ENCODE measurements at regions not wholly inside any gene's neighbourhood (a gene's known extent, or its start where the extent isn't known, plus 50 kb on each side); places are given as distances from the start of the nearest gene placed in this dataset.

DNA sequence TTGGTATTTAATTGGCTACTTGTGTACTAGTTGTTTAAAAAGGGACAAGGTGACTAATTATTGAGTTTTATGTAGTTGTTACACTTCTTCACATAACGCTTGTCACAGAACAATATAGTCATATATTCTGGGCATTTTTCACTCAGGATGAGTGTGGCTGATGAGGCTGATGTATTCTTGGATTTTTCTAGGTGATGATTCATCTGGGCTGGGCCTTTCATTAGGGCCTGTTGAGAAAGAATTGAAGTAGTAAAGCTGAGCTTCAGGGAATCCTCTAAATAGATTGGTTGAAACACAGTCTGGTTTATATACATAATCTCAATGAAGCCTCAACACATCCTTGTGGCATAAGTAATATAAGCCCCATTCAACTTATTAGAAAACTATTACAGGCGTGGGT, 445.7 kb downstream of the DAD1 start (continued):
- no peak for TF ChIP-seq ZZZ3 (IDR thresholded peaks at IDR 0.05; ENCODE audit: control insufficient read depth, insufficient read length, low read depth)

DNA sequence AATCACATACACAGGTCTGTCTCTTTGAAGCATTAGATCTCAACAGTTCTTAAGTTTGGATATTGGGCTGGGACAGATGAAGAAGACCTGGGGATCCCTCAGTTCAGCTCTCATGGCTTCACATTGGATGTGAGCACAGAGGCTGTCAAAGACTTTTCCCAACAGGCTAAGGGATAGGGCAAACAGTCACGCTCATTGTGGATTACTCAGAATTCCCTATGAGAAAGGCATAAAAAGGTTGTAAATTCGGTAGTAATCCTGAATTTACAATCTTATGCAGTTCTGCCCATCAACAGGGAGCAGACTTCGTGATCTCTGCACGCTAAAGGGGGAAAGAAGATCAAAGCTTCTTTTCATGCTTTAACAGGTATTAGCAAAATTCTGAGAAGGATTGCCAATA, 448.4 kb downstream of the DAD1 start:
- in situ Hi-C loops (cut with MboI) (no loop called here), intact Hi-C loops (cut with micrococcal nuclease; ENCODE audit: unreplicated experiment) (no loop called here)
- Histone ChIP-seq H3K79me2 (ENCODE audit: control insufficient read depth, insufficient read depth, low read length) (no peaks in the 10 kb centered on the region), H3K4me1 (ENCODE audit: control insufficient read depth, insufficient read depth, low read length) (no peaks in the 10 kb centered on the region), H3K9me3 (replicated peaks; ENCODE audit: control insufficient read depth, insufficient read depth, low read length) (no peaks in the 10 kb centered on the region), H3K4me2 (ENCODE audit: control insufficient read depth, insufficient read depth) (no peak overlapping the region), H3K27ac (ENCODE audit: control insufficient read depth, insufficient read depth) (no peak overlapping the region), H3K36me3 (ENCODE audit: control insufficient read depth in 2 of 2, insufficient read depth in 2 of 2, low read length in 1 of 2) (no peaks in the 10 kb centered on the region), H3K4me3 (no peak overlapping the region), H3K27me3 (replicated peaks in 1 of 2; ENCODE audit: control insufficient read depth in 2 of 2, insufficient read depth in 2 of 2, low read length in 1 of 2) (peaks cover 0 to 2% of the 10 kb centered on the region in 2 experiments; a peak in 1 of 4 replicates), H4K20me1 (ENCODE audit: control insufficient read depth, insufficient read depth) (no peaks in the 10 kb centered on the region), H3K9ac (ENCODE audit: control insufficient read depth, insufficient read depth, low read length) (no peak overlapping the region), H2AFZ (ENCODE audit: control insufficient read depth, low read depth, low read length) (no peak overlapping the region)
- no peak for ATAC-seq
- no peak for DNase-seq (ENCODE audit: low read depth, low spot score)
- SMC1A ChIA-PET (ENCODE audit: uncharacterized antibody, unreplicated experiment), result no interaction called here
- BruUV-seq (replicated peaks), result no TSS peak
- CTCF ChIA-PET, result no interaction called here
- no peak for FAIRE-seq
- RAD21 ChIA-PET (ENCODE audit: unreplicated experiment), result no interaction called here
- 12% methylated on average over 4 of the region's 4 CpGs for WGBS (ENCODE audit: insufficient coverage, insufficient replicate concordance, low lambda C conversion rate, missing lambda C conversion rate)
- TF ChIP-seq ZNF24 (IDR thresholded peaks at IDR 0.05) (no peak), PAX5 (IDR thresholded peaks at IDR 0.05; ENCODE audit: borderline replicate concordance, low read depth, low read length) (no peak), HDAC6 (IDR thresholded peaks at IDR 0.05; ENCODE audit: unreplicated experiment) (no peak), NFYA (IDR thresholded peaks at IDR 0.05; ENCODE audit: borderline replicate concordance, low read depth, low read length) (no peak), CBFB (IDR thresholded peaks at IDR 0.05; ENCODE audit: low read depth) (no peak), CBX5 (IDR thresholded peaks at IDR 0.05; ENCODE audit: low read depth) (no peak)
- POLR2A ChIA-PET, result no interaction called here
